ENCODE measurements at regions not wholly inside any gene's neighbourhood (a gene's known extent, or its start where the extent isn't known, plus 50 kb on each side); places are given as distances from the start of the nearest gene placed in this dataset.

- TF ChIP-seq POLR2A (IDR thresholded peaks at IDR 0.05) (no peak), EP300 (IDR thresholded peaks at IDR 0.05) (no peak)
Observed at GRCh38 chr3:194225988-194226663, 90.2 kb downstream of the HES1 start.

Measured in sigmoid colon (tissue), 4 donors.